ENCODE measurements at regions not wholly inside any gene's neighbourhood (a gene's known extent, or its start where the extent isn't known, plus 50 kb on each side); places are given as distances from the start of the nearest gene placed in this dataset.

DNA sequence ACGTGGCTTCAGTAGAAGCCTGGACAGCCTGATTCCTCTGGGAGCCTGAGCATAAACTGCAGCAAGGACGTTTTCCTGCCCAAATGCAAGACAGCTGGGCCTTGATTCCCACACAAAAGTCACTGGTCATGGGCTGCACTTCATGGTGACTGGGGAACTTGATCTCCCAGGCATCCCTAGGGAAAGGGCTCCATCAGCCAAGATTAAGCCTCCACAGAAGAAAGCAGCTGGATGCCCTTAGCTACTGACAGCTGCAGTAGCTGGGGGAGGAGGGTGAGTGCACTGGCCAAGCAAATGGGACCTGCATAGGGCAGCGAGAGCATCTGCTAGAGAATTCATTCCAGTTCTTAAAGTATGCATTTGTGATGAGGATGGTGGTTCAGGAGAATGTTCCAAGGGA, 267.4 kb upstream of the ISX start:
- TF ChIP-seq POLR2A (IDR thresholded peaks at IDR 0.05) = no peak
- no peak for TF ChIP-seq CTCF (IDR thresholded peaks at IDR 0.05 in 8 of 11, conservative IDR thresholded peaks at IDR 0.05 in 3 of 11)
- no peak for TF ChIP-seq POLR2AphosphoS5 (IDR thresholded peaks at IDR 0.05)
- intact Hi-C loops (cut with DNase I; ENCODE audit: low total_unique reads) = no loop called here
- H3K27me3 ChIP-seq (replicated peaks in 1 of 7) = peaks cover 0 to 5% (median 0%) of the 10 kb centered on the region in 7 donors
- H3K4me3 ChIP-seq = no peak overlapping the region
- 49 to 71% (median 53%) methylated on average over 3 of the region's 3 CpGs for WGBS, 5 donors
- no peaks in the 10 kb centered on the region for H3K36me3 ChIP-seq
- H3K9me3 ChIP-seq = peaks cover 0 to 3% (median 0%) of the 10 kb centered on the region in 8 donors
- no peak overlapping the region for H3K27ac ChIP-seq
- DNase-seq = no peak
- H3K4me1 ChIP-seq = no peaks in the 10 kb centered on the region

- intact Hi-C loops (cut with DNase I; ENCODE audit: low total_unique reads) = no loop called here
- Histone ChIP-seq H3K27ac (no peak overlapping the region), H3K9me3 (peaks cover 0 to 3% (median 0%) of the 10 kb centered on the region in 8 donors), H3K4me3 (no peak overlapping the region), H3K4me1 (no peaks in the 10 kb centered on the region), H3K36me3 (no peaks in the 10 kb centered on the region), H3K27me3 (replicated peaks in 1 of 7) (peaks cover 0 to 5% (median 0%) of the 10 kb centered on the region in 7 donors)
- WGBS, 5 donors = 54 to 68% (median 59%) methylated on average over 10 of the region's 10 CpGs
- no peak for TF ChIP-seq CTCF (IDR thresholded peaks at IDR 0.05 in 8 of 11, conservative IDR thresholded peaks at IDR 0.05 in 3 of 11)
- TF ChIP-seq POLR2A (IDR thresholded peaks at IDR 0.05) = no peak
- TF ChIP-seq POLR2AphosphoS5 (IDR thresholded peaks at IDR 0.05) = no peak
- DNase-seq = no peak
These were observed 265.5 kb upstream of the ISX start for GRCh38 chr22:34800260-34800980.

GRCh38 chr22:34801221-34801620, 264.7 kb upstream of the ISX start:
- 86 to 94% (median 91%) methylated on average over 11 of the region's 11 CpGs for WGBS, 5 donors
- intact Hi-C loops (cut with DNase I; ENCODE audit: low total_unique reads) = no loop called here
- Histone ChIP-seq H3K4me1 (no peaks in the 10 kb centered on the region), H3K36me3 (no peaks in the 10 kb centered on the region), H3K4me3 (no peak overlapping the region), H3K9me3 (peaks cover 0 to 3% (median 0%) of the 10 kb centered on the region in 8 donors), H3K27me3 (replicated peaks in 1 of 7) (peaks cover 0 to 5% (median 0%) of the 10 kb centered on the region in 7 donors), H3K27ac (no peak overlapping the region)
- no peak for DNase-seq
- TF ChIP-seq POLR2A (IDR thresholded peaks at IDR 0.05) (no peak), CTCF (IDR thresholded peaks at IDR 0.05 in 8 of 11, conservative IDR thresholded peaks at IDR 0.05 in 3 of 11) (no peak)

- H3K27ac ChIP-seq = no peak overlapping the region
- H3K4me1 ChIP-seq = no peaks in the 10 kb centered on the region
- H3K9me3 ChIP-seq = no peaks in the 10 kb centered on the region
- peaks cover 0 to 4% (median 0%) of the 10 kb centered on the region in 7 donors for H3K27me3 ChIP-seq (replicated peaks in 1 of 7)
- intact Hi-C loops (cut with DNase I; ENCODE audit: low total_unique reads) = no loop called here
- no peak overlapping the region for H3K4me3 ChIP-seq
- TF ChIP-seq POLR2AphosphoS5 (IDR thresholded peaks at IDR 0.05) (no peak), CTCF (IDR thresholded peaks at IDR 0.05 in 8 of 11, conservative IDR thresholded peaks at IDR 0.05 in 3 of 11) (no peak), POLR2A (IDR thresholded peaks at IDR 0.05) (no peak)
- H3K36me3 ChIP-seq = no peaks in the 10 kb centered on the region
- no peak for DNase-seq
- 75 to 82% (median 77%) methylated on average over 3 of the region's 3 CpGs for WGBS, 5 donors
These were observed 261.9 kb upstream of the ISX start for GRCh38 chr22:34804091-34804490.

Measured in spleen (tissue), 11 donors.